ENCODE measurements at regions not wholly inside any gene's neighbourhood (a gene's known extent, or its start where the extent isn't known, plus 50 kb on each side); places are given as distances from the start of the nearest gene placed in this dataset.

- DNase-seq (ENCODE audit: low spot score) = no peak
Measured at GRCh38 chr2:177342736-177343135, 49.8 kb upstream of the AGPS start.

All from germinal center (tissue), 1 donor.